ENCODE measurements at regions not wholly inside any gene's neighbourhood (a gene's known extent, or its start where the extent isn't known, plus 50 kb on each side); places are given as distances from the start of the nearest gene placed in this dataset.

- in situ Hi-C loops (cut with MboI), result no loop called here
- WGBS (ENCODE audit: insufficient coverage, low coverage, missing lambda C conversion rate), result 44% methylated on average over 9 of the region's 9 CpGs
- Histone ChIP-seq H3K27me3 (ENCODE audit: control insufficient read depth in 2 of 2, insufficient read depth in 2 of 2, low read length in 2 of 2) (no peaks in the 10 kb centered on the region), H3K4me1 (replicated peaks in 1 of 2; ENCODE audit: control insufficient read depth in 2 of 2, insufficient read depth in 2 of 2, low read length in 2 of 2) (peaks cover 8 to 27% of the 10 kb centered on the region in 2 experiments), H3K4me3 (no peak overlapping the region), H3K9me1 (ENCODE audit: control insufficient read depth, insufficient read depth, low read length) (no peaks in the 10 kb centered on the region), H3K9ac (ENCODE audit: insufficient read depth in 1 of 2, low read depth in 2 of 2, low read length in 2 of 2) (no peak overlapping the region; a peak in 1 of 4 replicates), H3K79me2 (ENCODE audit: control insufficient read depth, insufficient read depth, low read length) (no peaks in the 10 kb centered on the region), H4K20me1 (replicated peaks; ENCODE audit: control insufficient read depth, insufficient read depth, low read length) (no peaks in the 10 kb centered on the region), H2AFZ (ENCODE audit: low read depth, low read length) (peak overlapping the region; percentile 87), H3K27ac (ENCODE audit: extremely low read depth, low read depth, low read length) (peak overlapping the region; percentile 5; the same call in 1 of the 3 replicates), H3K9me3 (replicated peaks; ENCODE audit: control insufficient read depth, insufficient read depth, low read depth, low read length) (no peaks in the 10 kb centered on the region), H3K4me2 (ENCODE audit: insufficient read depth, low read length) (peak overlapping the region; percentile 19; the same call in 1 of the 2 replicates), H3K36me3 (ENCODE audit: control insufficient read depth, insufficient read depth, low read length) (no peaks in the 10 kb centered on the region)
- CTCF ChIA-PET (ENCODE audit: low intra/inter-chr PET ratio), result no interaction called here
- no peak for FAIRE-seq
- DNase-seq (ENCODE audit: extremely low read depth in 1 of 4, low spot score in 3 of 4), result no peak
- no TSS peak for BruUV-seq (replicated peaks)
- POLR2A ChIA-PET, result interaction anchor here (0.7 to 1.4 kb wide), 2 partner anchors 12 to 25 kb away, joined by 3 to 5 read pairs; no protein-coding TSS in a partner anchor
- intact Hi-C loops (cut with micrococcal nuclease), result no loop called here
- TF ChIP-seq ELF1 (tag; IDR thresholded peaks at IDR 0.05) (peak; percentile 65), HMGN3 (IDR thresholded peaks at IDR 0.05; ENCODE audit: borderline replicate concordance, extremely low read depth, insufficient read length, low read depth, low read length) (no peak), ZNF184 (CRISPR knock-in tag; IDR thresholded peaks at IDR 0.05) (no peak), ZFP36 (IDR thresholded peaks at IDR 0.05; ENCODE audit: low read depth, low read length, partially characterized antibody) (no peak), EP400 (IDR thresholded peaks at IDR 0.05) (peak; percentile 3; the same call in 1 of the 2 replicates)
- no peak for ATAC-seq
Observed at GRCh38 chr6:6931071-6932025, 176.4 kb upstream of the RREB1 start.

All from K562 (cell line).